ENCODE measurements at regions not wholly inside any gene's neighbourhood (a gene's known extent, or its start where the extent isn't known, plus 50 kb on each side); places are given as distances from the start of the nearest gene placed in this dataset.

GRCh38 chr6:104003803-104004516 is 855.8 kb downstream of the HACE1 start:
- TF ChIP-seq CTCF (IDR thresholded peaks at IDR 0.05) (no peak), POLR2A (IDR thresholded peaks at IDR 0.05) (no peak), EP300 (IDR thresholded peaks at IDR 0.05) (no peak)

All from tibial nerve (tissue), 4 donors.